ENCODE measurements at regions not wholly inside any gene's neighbourhood (a gene's known extent, or its start where the extent isn't known, plus 50 kb on each side); places are given as distances from the start of the nearest gene placed in this dataset.

DNA sequence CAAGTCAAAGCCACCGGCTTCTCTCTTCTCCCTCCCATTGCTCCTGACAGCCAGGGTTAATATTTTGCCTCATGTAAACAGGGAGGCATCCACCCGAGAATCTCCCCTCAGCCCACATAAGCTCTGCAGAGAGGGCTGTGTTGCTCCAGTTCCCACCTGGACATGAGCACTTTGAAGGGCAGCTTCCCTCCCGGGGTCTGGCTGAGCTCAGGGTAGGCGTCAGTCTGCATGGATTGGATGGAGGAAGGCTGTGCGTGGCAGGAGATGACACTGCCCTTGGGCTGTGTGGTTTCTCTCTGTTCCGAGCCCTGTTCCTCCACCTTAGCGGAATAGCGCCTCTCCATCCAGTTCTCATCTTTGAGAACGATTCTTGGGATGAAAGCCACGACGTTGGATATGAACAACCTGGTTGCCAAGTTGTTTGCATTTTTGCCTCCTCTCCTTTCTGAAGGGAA lies 53.7 kb upstream of the ETS2 start:
- H3K79me2 ChIP-seq (replicated peaks; ENCODE audit: insufficient read depth, low read length) = no peaks in the 10 kb centered on the region
- H3K9me3 ChIP-seq (ENCODE audit: low read length) = no peaks in the 10 kb centered on the region
- no peak overlapping the region for H3K4me3 ChIP-seq (ENCODE audit: low read length)
- TF ChIP-seq MXI1 (conservative IDR thresholded peaks at IDR 0.05; ENCODE audit: poor library complexity, severe bottlenecking) = no peak
- TF ChIP-seq, protein P1, sequence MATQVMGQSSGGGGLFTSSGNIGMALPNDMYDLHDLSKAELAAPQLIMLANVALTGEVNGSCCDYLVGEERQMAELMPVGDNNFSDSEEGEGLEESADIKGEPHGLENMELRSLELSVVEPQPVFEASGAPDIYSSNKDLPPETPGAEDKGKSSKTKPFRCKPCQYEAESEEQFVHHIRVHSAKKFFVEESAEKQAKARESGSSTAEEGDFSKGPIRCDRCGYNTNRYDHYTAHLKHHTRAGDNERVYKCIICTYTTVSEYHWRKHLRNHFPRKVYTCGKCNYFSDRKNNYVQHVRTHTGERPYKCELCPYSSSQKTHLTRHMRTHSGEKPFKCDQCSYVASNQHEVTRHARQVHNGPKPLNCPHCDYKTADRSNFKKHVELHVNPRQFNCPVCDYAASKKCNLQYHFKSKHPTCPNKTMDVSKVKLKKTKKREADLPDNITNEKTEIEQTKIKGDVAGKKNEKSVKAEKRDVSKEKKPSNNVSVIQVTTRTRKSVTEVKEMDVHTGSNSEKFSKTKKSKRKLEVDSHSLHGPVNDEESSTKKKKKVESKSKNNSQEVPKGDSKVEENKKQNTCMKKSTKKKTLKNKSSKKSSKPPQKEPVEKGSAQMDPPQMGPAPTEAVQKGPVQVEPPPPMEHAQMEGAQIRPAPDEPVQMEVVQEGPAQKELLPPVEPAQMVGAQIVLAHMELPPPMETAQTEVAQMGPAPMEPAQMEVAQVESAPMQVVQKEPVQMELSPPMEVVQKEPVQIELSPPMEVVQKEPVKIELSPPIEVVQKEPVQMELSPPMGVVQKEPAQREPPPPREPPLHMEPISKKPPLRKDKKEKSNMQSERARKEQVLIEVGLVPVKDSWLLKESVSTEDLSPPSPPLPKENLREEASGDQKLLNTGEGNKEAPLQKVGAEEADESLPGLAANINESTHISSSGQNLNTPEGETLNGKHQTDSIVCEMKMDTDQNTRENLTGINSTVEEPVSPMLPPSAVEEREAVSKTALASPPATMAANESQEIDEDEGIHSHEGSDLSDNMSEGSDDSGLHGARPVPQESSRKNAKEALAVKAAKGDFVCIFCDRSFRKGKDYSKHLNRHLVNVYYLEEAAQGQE (IDR thresholded peaks at IDR 0.05; ENCODE audit: borderline replicate concordance) = no peak
- TF ChIP-seq SMC3 (conservative IDR thresholded peaks at IDR 0.05; ENCODE audit: poor library complexity) = no peak
- TF ChIP-seq, protein P2, sequence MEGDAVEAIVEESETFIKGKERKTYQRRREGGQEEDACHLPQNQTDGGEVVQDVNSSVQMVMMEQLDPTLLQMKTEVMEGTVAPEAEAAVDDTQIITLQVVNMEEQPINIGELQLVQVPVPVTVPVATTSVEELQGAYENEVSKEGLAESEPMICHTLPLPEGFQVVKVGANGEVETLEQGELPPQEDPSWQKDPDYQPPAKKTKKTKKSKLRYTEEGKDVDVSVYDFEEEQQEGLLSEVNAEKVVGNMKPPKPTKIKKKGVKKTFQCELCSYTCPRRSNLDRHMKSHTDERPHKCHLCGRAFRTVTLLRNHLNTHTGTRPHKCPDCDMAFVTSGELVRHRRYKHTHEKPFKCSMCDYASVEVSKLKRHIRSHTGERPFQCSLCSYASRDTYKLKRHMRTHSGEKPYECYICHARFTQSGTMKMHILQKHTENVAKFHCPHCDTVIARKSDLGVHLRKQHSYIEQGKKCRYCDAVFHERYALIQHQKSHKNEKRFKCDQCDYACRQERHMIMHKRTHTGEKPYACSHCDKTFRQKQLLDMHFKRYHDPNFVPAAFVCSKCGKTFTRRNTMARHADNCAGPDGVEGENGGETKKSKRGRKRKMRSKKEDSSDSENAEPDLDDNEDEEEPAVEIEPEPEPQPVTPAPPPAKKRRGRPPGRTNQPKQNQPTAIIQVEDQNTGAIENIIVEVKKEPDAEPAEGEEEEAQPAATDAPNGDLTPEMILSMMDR (IDR thresholded peaks at IDR 0.05; ENCODE audit: poor library complexity, severe bottlenecking) = no peak
- no peak for TF ChIP-seq RAD21 (conservative IDR thresholded peaks at IDR 0.05)
- TF ChIP-seq TAF1 (IDR thresholded peaks at IDR 0.05; ENCODE audit: low read depth) = no peak
- no peak for TF ChIP-seq EP300 (conservative IDR thresholded peaks at IDR 0.05; ENCODE audit: poor library complexity, severe bottlenecking)
- no peak for TF ChIP-seq EZH2 (IDR thresholded peaks at IDR 0.05; ENCODE audit: borderline replicate concordance, insufficient read depth, low read length, poor library complexity, severe bottlenecking)
- TF ChIP-seq POLR2AphosphoS5 (IDR thresholded peaks at IDR 0.05) = no peak
- no peak overlapping the region for H3K4me2 ChIP-seq (ENCODE audit: low read length)
- H3K36me3 ChIP-seq (ENCODE audit: insufficient read depth, low read length) = no peaks in the 10 kb centered on the region
- H3K9me2 ChIP-seq (ENCODE audit: insufficient read depth, low read length) = no peaks in the 10 kb centered on the region
- no peak overlapping the region for H3K27ac ChIP-seq (ENCODE audit: low read length)
- no peaks in the 10 kb centered on the region for H3K27me3 ChIP-seq (ENCODE audit: insufficient read depth, low read depth, low read length)
- no peak overlapping the region for H2AFZ ChIP-seq (ENCODE audit: low read depth, low read length)
- H3K9ac ChIP-seq (ENCODE audit: low read length) = no peak overlapping the region
- no peaks in the 10 kb centered on the region for H4K20me1 ChIP-seq (ENCODE audit: insufficient read depth)
- no peaks in the 10 kb centered on the region for H3F3A ChIP-seq (ENCODE audit: insufficient read depth, low read length, poor library complexity, severe bottlenecking)

- Histone ChIP-seq H3K27me3 (ENCODE audit: insufficient read depth, low read depth, low read length) (no peaks in the 10 kb centered on the region), H3K4me3 (ENCODE audit: low read length) (no peak overlapping the region), H4K20me1 (ENCODE audit: insufficient read depth) (no peaks in the 10 kb centered on the region), H3K36me3 (ENCODE audit: insufficient read depth, low read length) (no peaks in the 10 kb centered on the region), H3K4me2 (ENCODE audit: low read length) (no peak overlapping the region), H3K9ac (ENCODE audit: low read length) (no peak overlapping the region), H3K79me2 (replicated peaks; ENCODE audit: insufficient read depth, low read length) (no peaks in the 10 kb centered on the region), H3K27ac (ENCODE audit: low read length) (no peak overlapping the region), H3K9me2 (ENCODE audit: insufficient read depth, low read length) (no peaks in the 10 kb centered on the region), H3K9me3 (ENCODE audit: low read length) (no peaks in the 10 kb centered on the region), H2AFZ (ENCODE audit: low read depth, low read length) (no peak overlapping the region), H3F3A (ENCODE audit: insufficient read depth, low read length, poor library complexity, severe bottlenecking) (no peaks in the 10 kb centered on the region)
- TF ChIP-seq SMC3 (conservative IDR thresholded peaks at IDR 0.05; ENCODE audit: poor library complexity) (no peak), EP300 (conservative IDR thresholded peaks at IDR 0.05; ENCODE audit: poor library complexity, severe bottlenecking) (no peak), EZH2 (IDR thresholded peaks at IDR 0.05; ENCODE audit: borderline replicate concordance, insufficient read depth, low read length, poor library complexity, severe bottlenecking) (no peak), RAD21 (conservative IDR thresholded peaks at IDR 0.05) (no peak), POLR2AphosphoS5 (IDR thresholded peaks at IDR 0.05) (no peak), TAF1 (IDR thresholded peaks at IDR 0.05; ENCODE audit: low read depth) (no peak), MXI1 (conservative IDR thresholded peaks at IDR 0.05; ENCODE audit: poor library complexity, severe bottlenecking) (no peak)
- TF ChIP-seq, protein P2 (IDR thresholded peaks at IDR 0.05; ENCODE audit: poor library complexity, severe bottlenecking) = no peak
- TF ChIP-seq, protein P1 (IDR thresholded peaks at IDR 0.05; ENCODE audit: borderline replicate concordance) = no peak
Observed at GRCh38 chr21:38753114-38753513, 52.6 kb upstream of the ETS2 start.

Measured in neural cell (in vitro differentiated cells).